Body of pancreas (tissue), 4 donors: ENCODE measurements at regions not wholly inside any gene's neighbourhood (a gene's known extent, or its start where the extent isn't known, plus 50 kb on each side); places are given as distances from the start of the nearest gene placed in this dataset.
A peak's percentile ranks its signal among the peaks of the same experiment; 100 is the strongest.

ENCODE experiments used
- ATAC-seq: fragments of 150-250 bp; one replicate; pipeline ENCODE4 v1.9.1; 2016
- DNase-seq, 4 donors: peaks; one replicate each; pipeline ENCODE4 v3.0.0-alpha.2; 2019
- H3K27ac ChIP-seq, 4 donors: fragments of 200-600 bp; sonication (generic); 1 replicate in 3 of 4; 2 replicates in 1 of 4; pipeline versions ENCODE4 v1.5.1 to v1.6.1; 2016 to 2019; ENCODE audit warnings: mild to moderate bottlenecking in 1 of 4, mixed read lengths in 1 of 4, moderate library complexity in 1 of 4
- H3K27me3 ChIP-seq, 2 donors: fragments of 200-600 bp; sonication (generic); one replicate each; pipeline ENCODE4 v1.6.0; 2016; ENCODE audit warnings: mild to moderate bottlenecking in 1 of 2
- H3K36me3 ChIP-seq, 2 donors: fragments of 200-600 bp; sonication (generic); replicated peaks in 1 of 2; 2 replicates each; pipeline ENCODE4 v1.5.1; 2016; ENCODE audit warnings: low read depth in 2 of 2; ENCODE audit not compliant: insufficient read depth in 1 of 2
- H3K4me1 ChIP-seq: fragments of 200-600 bp; sonication (generic); one replicate; pipeline ENCODE4 v1.6.0; 2016
- H3K4me3 ChIP-seq, 2 donors: fragments of 200-600 bp; sonication (generic); 1 replicate in 1 of 2; 2 replicates in 1 of 2; pipeline ENCODE4 v1.5.1; 2016 to 2019
- H3K9me3 ChIP-seq, 3 donors: fragments of 200-600 bp; sonication (generic); 1 replicate in 2 of 3; 2 replicates in 1 of 3; pipeline ENCODE4 v1.5.1; 2016
- CTCF ChIP-seq, 7 experiments: fragments of 450-650 bp in 4 of 7; fragments of 200-600 bp in 3 of 7; sonication (generic) in 3 of 7; IDR thresholded peaks; one replicate each; pipeline ENCODE4 v1.5.1; 2016 to 2019; ENCODE audit warnings: antibody characterized with exemption in 7 of 7
- POLR2A ChIP-seq, 3 donors: fragments of 450-650 bp; IDR thresholded peaks; one replicate each; pipeline ENCODE4 v1.6.1; 2016; ENCODE audit warnings: antibody characterized with exemption in 3 of 3, mild to moderate bottlenecking in 2 of 3
- WGBS, 2 donors: methylation state at CpG; one replicate each; pipeline ENCODE4 v1.1.5; 2017; 5-methylcytosine and 5-hydroxymethylcytosine counted together
- intact Hi-C: fragments of 100-400 bp; cut with DNase I; formaldehyde crosslinking; loops from one replicate; pipeline ENCODE4 v1.15.1; 2023

- intact Hi-C loops: no loop called here
- 61 to 67% methylated on average over 6 of the region's 6 CpGs for WGBS, 2 donors
- DNase-seq (no peak), ATAC-seq (no peak)
- Histone ChIP-seq H3K4me3 (no peak overlapping the region), H3K27me3 (no peaks in the 10 kb centered on the region), H3K36me3 (no peaks in the 10 kb centered on the region), H3K9me3 (no peaks in the 10 kb centered on the region), H3K27ac (no peak overlapping the region), H3K4me1 (no peaks in the 10 kb centered on the region)
- no peak for TF ChIP-seq POLR2A (IDR thresholded peaks at IDR 0.05)
- TF ChIP-seq CTCF (IDR thresholded peaks at IDR 0.05): no peak
These were observed 391.5 kb upstream of the MGMT start for GRCh38 chr10:129075508-129075907.

- H3K27ac ChIP-seq: no peak overlapping the region
- intact Hi-C loops: no loop called here
- no peak for DNase-seq
- ATAC-seq: no peak
- no peak overlapping the region for H3K4me3 ChIP-seq
- H3K9me3 ChIP-seq: no peaks in the 10 kb centered on the region
- 79 to 83% methylated on average over 8 to 11 of the region's 11 CpGs for WGBS, 2 donors
- H3K36me3 ChIP-seq: no peaks in the 10 kb centered on the region
- no peaks in the 10 kb centered on the region for H3K27me3 ChIP-seq
- no peaks in the 10 kb centered on the region for H3K4me1 ChIP-seq
- no peak for TF ChIP-seq POLR2A (IDR thresholded peaks at IDR 0.05)
These were observed 391.1 kb upstream of the MGMT start for GRCh38 chr10:129075927-129076326.

GRCh38 chr10:129078346-129078745, 388.7 kb upstream of the MGMT start:
- Histone ChIP-seq H3K27ac (no peak overlapping the region), H3K9me3 (no peaks in the 10 kb centered on the region), H3K4me3 (no peak overlapping the region), H3K4me1 (no peaks in the 10 kb centered on the region), H3K27me3 (no peaks in the 10 kb centered on the region), H3K36me3 (no peaks in the 10 kb centered on the region)
- ATAC-seq: no peak
- intact Hi-C loops: no loop called here
- no peak for TF ChIP-seq CTCF (IDR thresholded peaks at IDR 0.05)
- WGBS, 2 donors: 74 to 75% methylated on average over 3 of the region's 3 CpGs
- DNase-seq: no peak

- TF ChIP-seq POLR2A (IDR thresholded peaks at IDR 0.05): no peak
- no peak for TF ChIP-seq CTCF (IDR thresholded peaks at IDR 0.05)
- H3K4me1 ChIP-seq: no peaks in the 10 kb centered on the region
- no peak for ATAC-seq
- H3K36me3 ChIP-seq: no peaks in the 10 kb centered on the region
- intact Hi-C loops: no loop called here
- H3K4me3 ChIP-seq: no peak overlapping the region
- no peaks in the 10 kb centered on the region for H3K27me3 ChIP-seq
- WGBS, 2 donors: 66 to 73% methylated on average over 7 of the region's 7 CpGs
- no peak overlapping the region for H3K27ac ChIP-seq
- no peak for DNase-seq
- H3K9me3 ChIP-seq: no peaks in the 10 kb centered on the region
These were observed 388.3 kb upstream of the MGMT start for GRCh38 chr10:129078746-129079145.

- Histone ChIP-seq H3K4me3 (no peak overlapping the region), H3K27ac (no peak overlapping the region), H3K36me3 (no peaks in the 10 kb centered on the region), H3K9me3 (no peaks in the 10 kb centered on the region), H3K27me3 (no peaks in the 10 kb centered on the region), H3K4me1 (no peaks in the 10 kb centered on the region)
- DNase-seq: peak in 1 of 4 donors; percentile 9
- intact Hi-C loops: no loop called here
- WGBS, 2 donors: 55 to 73% methylated on average over 3 of the region's 3 CpGs
- no peak for ATAC-seq
- TF ChIP-seq POLR2A (IDR thresholded peaks at IDR 0.05) (no peak), CTCF (IDR thresholded peaks at IDR 0.05) (no peak)
These were observed 387.3 kb upstream of the MGMT start for GRCh38 chr10:129079705-129080104.
